GM21528 (cell line): ENCODE measurements at regions not wholly inside any gene's neighbourhood (a gene's known extent, or its start where the extent isn't known, plus 50 kb on each side); places are given as distances from the start of the nearest gene placed in this dataset.
"Not testable (repeated sequence)": the region's sequence is repeated elsewhere in the genome, so short reads cannot be mapped to it uniquely, and the experiment has no call there.

ENCODE experiments used
- ATAC-seq: cut with Tn5 transposase; IDR thresholded peaks from one replicate; pipeline ENCODE4 v1.9.1; 2021; ENCODE audit warnings: mild to moderate bottlenecking, moderate library complexity; ENCODE audit not compliant: unreplicated experiment, low FRiP score

- no peak for ATAC-seq
Measured at GRCh38 chr4:20196476-20196875, 55.2 kb upstream of the SLIT2 start.

- ATAC-seq = no peak
Measured at GRCh38 chr4:20195071-20195885, 56.4 kb upstream of the SLIT2 start.

- ATAC-seq = no peak
Measured at GRCh38 chr4:20194123-20195013, 57.3 kb upstream of the SLIT2 start.

GRCh38 chr4:20193141-20193936, 58.4 kb upstream of the SLIT2 start:
- no peak for ATAC-seq

GRCh38 chr4:20192736-20193135, 59.0 kb upstream of the SLIT2 start:
- no peak for ATAC-seq

GRCh38 chr4:20185103-20185502, 66.6 kb upstream of the SLIT2 start:
- ATAC-seq = no peak

GRCh38 chr4:20183131-20183530, 68.6 kb upstream of the SLIT2 start:
- not testable (repeated sequence) for ATAC-seq

GRCh38 chr4:20181926-20182325, 69.8 kb upstream of the SLIT2 start:
- no peak for ATAC-seq

GRCh38 chr4:20180509-20180908, 71.2 kb upstream of the SLIT2 start:
- no peak for ATAC-seq

GRCh38 chr4:20178902-20179576, 72.7 kb upstream of the SLIT2 start:
- no peak for ATAC-seq

GRCh38 chr4:20176881-20177280, 74.8 kb upstream of the SLIT2 start:
- no peak for ATAC-seq

GRCh38 chr4:20172070-20172760, 79.5 kb upstream of the SLIT2 start:
- ATAC-seq = no peak

- no peak for ATAC-seq
Measured at GRCh38 chr4:20166544-20166943, 85.2 kb upstream of the SLIT2 start.

- ATAC-seq = no peak
Measured at GRCh38 chr4:20159516-20159915, 92.2 kb upstream of the SLIT2 start.

GRCh38 chr4:20158195-20158594, 93.5 kb upstream of the SLIT2 start:
- ATAC-seq = no peak

GRCh38 chr4:20151436-20151835, 100.3 kb upstream of the SLIT2 start:
- ATAC-seq = no peak

GRCh38 chr4:20149143-20149542, 102.6 kb upstream of the SLIT2 start:
- ATAC-seq = not testable (repeated sequence)

- ATAC-seq = no peak
Measured at GRCh38 chr4:20137176-20137575, 114.5 kb upstream of the SLIT2 start.

- no peak for ATAC-seq
Measured at GRCh38 chr4:20127626-20128025, 124.1 kb upstream of the SLIT2 start.

GRCh38 chr4:20126906-20127305, 124.8 kb upstream of the SLIT2 start:
- no peak for ATAC-seq
